Fibroblast of lung (primary cell): ENCODE measurements at regions not wholly inside any gene's neighbourhood (a gene's known extent, or its start where the extent isn't known, plus 50 kb on each side); places are given as distances from the start of the nearest gene placed in this dataset.

Source experiments
- DNase-seq, 2 donors: peaks; one replicate each; pipeline versions ENCODE4 v3.0.0 to v3.0.0-alpha.2; 2010; ENCODE audit warnings: low read depth in 2 of 2
- H2AFZ ChIP-seq: 2 replicates; pipeline ENCODE4 v1.5.1; 2012; ENCODE audit warnings: low read length, control low read depth, inconsistent platforms
- H3K27ac ChIP-seq: 2 replicates; pipeline ENCODE4 v1.5.1; 2011; ENCODE audit warnings: low read length, control low read depth; ENCODE audit not compliant: insufficient read depth
- H3K27me3 ChIP-seq: 2 replicates; pipeline ENCODE4 v1.5.1; 2011; ENCODE audit warnings: mild to moderate bottlenecking, low read length; ENCODE audit not compliant: control insufficient read depth, insufficient read depth
- H3K36me3 ChIP-seq: 2 replicates; pipeline ENCODE4 v1.5.1; 2011; ENCODE audit warnings: low read length; ENCODE audit not compliant: control insufficient read depth, insufficient read depth
- H3K4me1 ChIP-seq: 2 replicates; pipeline ENCODE4 v1.5.1; 2011; ENCODE audit warnings: low read length; ENCODE audit not compliant: control insufficient read depth, insufficient read depth; ENCODE audit errors: extremely low read depth
- H3K4me2 ChIP-seq: 2 replicates; pipeline ENCODE4 v1.5.1; 2011; ENCODE audit warnings: low read length, control low read depth; ENCODE audit not compliant: insufficient read depth; ENCODE audit errors: extremely low read depth
- H3K4me3 ChIP-seq, 4 experiments: fragments of 200-600 bp in 1 of 4; sonication (generic) in 1 of 4; replicated peaks in 1 of 4; 2 replicates each; pipeline ENCODE4 v1.5.1; 2011 to 2016; ENCODE audit warnings: low read length in 4 of 4, low read depth in 3 of 4, mild to moderate bottlenecking in 3 of 4, control low read depth in 2 of 4, inconsistent platforms in 1 of 4, mixed read lengths in 1 of 4; ENCODE audit not compliant: insufficient read depth in 1 of 4; ENCODE audit errors: control extremely low read depth in 1 of 4
- H3K79me2 ChIP-seq: 2 replicates; pipeline ENCODE4 v1.5.1; 2012; ENCODE audit warnings: mild to moderate bottlenecking, low read length, inconsistent platforms; ENCODE audit not compliant: control insufficient read depth, insufficient read depth
- H3K9ac ChIP-seq: 2 replicates; pipeline ENCODE4 v1.5.1; 2011; ENCODE audit warnings: mild to moderate bottlenecking, low read length, control low read depth; ENCODE audit not compliant: insufficient read depth
- H3K9me3 ChIP-seq: 2 replicates; pipeline ENCODE4 v1.5.1; 2012; ENCODE audit warnings: low read depth, low read length; ENCODE audit not compliant: control insufficient read depth, insufficient read depth
- H4K20me1 ChIP-seq: 2 replicates; pipeline ENCODE4 v1.5.1; 2011; ENCODE audit warnings: low read length; ENCODE audit not compliant: control insufficient read depth, insufficient read depth; ENCODE audit errors: extremely low read depth
- CTCF ChIP-seq, 2 donors: IDR thresholded peaks in 1 of 2; conservative IDR thresholded peaks in 1 of 2; 1 replicate in 1 of 2; 2 replicates in 1 of 2; pipeline ENCODE4 v1.5.1; 2011 to 2012; ENCODE audit warnings: low read length in 2 of 2, control low read depth in 1 of 2, inconsistent platforms in 1 of 2, low read depth in 1 of 2, mild to moderate bottlenecking in 1 of 2
- EZH2 ChIP-seq: IDR thresholded peaks from 2 replicates; pipeline ENCODE4 v1.5.1; 2012; ENCODE audit warnings: low read length, control low read depth, mild to moderate bottlenecking; ENCODE audit errors: missing control alignments

GRCh38 chr1:80645621-80646020 lies 1155.1 kb upstream of the ADGRL2 start:
- Histone ChIP-seq H3K4me1 (no peaks in the 10 kb centered on the region), H2AFZ (no peak overlapping the region), H3K27me3 (no peaks in the 10 kb centered on the region), H3K9ac (no peak overlapping the region), H3K4me3 (no peak overlapping the region), H3K27ac (no peak overlapping the region), H3K36me3 (no peaks in the 10 kb centered on the region), H3K79me2 (no peaks in the 10 kb centered on the region), H3K9me3 (no peaks in the 10 kb centered on the region), H3K4me2 (no peak overlapping the region), H4K20me1 (no peaks in the 10 kb centered on the region)
- TF ChIP-seq CTCF (conservative IDR thresholded peaks at IDR 0.05 in 1 of 2, IDR thresholded peaks at IDR 0.05 in 1 of 2; ENCODE audit: low read depth in 1 of 2, low read length in 2 of 2) (no peak), EZH2 (no peak)
- no peak for DNase-seq

- no peak for DNase-seq
- H4K20me1 ChIP-seq, result no peaks in the 10 kb centered on the region
- no peak overlapping the region for H2AFZ ChIP-seq
- no peaks in the 10 kb centered on the region for H3K79me2 ChIP-seq
- H3K27me3 ChIP-seq, result no peaks in the 10 kb centered on the region
- H3K9me3 ChIP-seq, result no peaks in the 10 kb centered on the region
- H3K4me3 ChIP-seq, result no peak overlapping the region
- no peak overlapping the region for H3K27ac ChIP-seq
- TF ChIP-seq CTCF (conservative IDR thresholded peaks at IDR 0.05 in 1 of 2, IDR thresholded peaks at IDR 0.05 in 1 of 2; ENCODE audit: low read depth in 1 of 2, low read length in 2 of 2) (no peak), EZH2 (no peak)
- H3K4me2 ChIP-seq, result no peak overlapping the region
- no peaks in the 10 kb centered on the region for H3K36me3 ChIP-seq
- no peak overlapping the region for H3K9ac ChIP-seq
- H3K4me1 ChIP-seq, result no peaks in the 10 kb centered on the region
These were observed 1159.8 kb upstream of the ADGRL2 start for GRCh38 chr1:80640978-80641377.

GRCh38 chr1:80639777-80640533 lies 1160.8 kb upstream of the ADGRL2 start:
- no peak overlapping the region for H3K4me3 ChIP-seq
- no peak overlapping the region for H3K27ac ChIP-seq
- H3K27me3 ChIP-seq, result no peaks in the 10 kb centered on the region
- H3K4me1 ChIP-seq, result no peaks in the 10 kb centered on the region
- H3K4me2 ChIP-seq, result no peak overlapping the region
- H2AFZ ChIP-seq, result no peak overlapping the region
- H4K20me1 ChIP-seq, result no peaks in the 10 kb centered on the region
- no peak overlapping the region for H3K9ac ChIP-seq
- H3K9me3 ChIP-seq, result no peaks in the 10 kb centered on the region
- no peaks in the 10 kb centered on the region for H3K36me3 ChIP-seq
- no peak for TF ChIP-seq CTCF (conservative IDR thresholded peaks at IDR 0.05 in 1 of 2, IDR thresholded peaks at IDR 0.05 in 1 of 2; ENCODE audit: low read depth in 1 of 2, low read length in 2 of 2)
- no peak for TF ChIP-seq EZH2
- DNase-seq, result no peak
- H3K79me2 ChIP-seq, result no peaks in the 10 kb centered on the region
